H1 (cell line): ENCODE measurements at regions not wholly inside any gene's neighbourhood (a gene's known extent, or its start where the extent isn't known, plus 50 kb on each side); places are given as distances from the start of the nearest gene placed in this dataset.

Source experiments
- CTCF ChIP-seq, 3 experiments: IDR thresholded peaks; 1 replicate in 2 of 3; 2 replicates in 1 of 3; pipeline versions ENCODE4 v1.5.1 to v1.6.1; 2011; ENCODE audit warnings: low read length in 3 of 3, mild to moderate bottlenecking in 3 of 3, inconsistent platforms in 2 of 3, low read depth in 1 of 3, moderate library complexity in 1 of 3; ENCODE audit not compliant: insufficient read depth in 1 of 3; ENCODE audit errors: control extremely low read depth in 1 of 3
- EZH2 ChIP-seq: fragments of 200-600 bp; sonication (generic); IDR thresholded peaks from 2 replicates; pipeline ENCODE4 v1.7.1; 2012; ENCODE audit warnings: low read depth, mild to moderate bottlenecking, moderate library complexity, low read length, inconsistent platforms; ENCODE audit not compliant: severe bottlenecking
- MAFK ChIP-seq: IDR thresholded peaks from 2 replicates; pipeline ENCODE4 v1.6.1; 2012; ENCODE audit warnings: low read depth, mild to moderate bottlenecking, improper control_type of control experiment, low read length
- POLR2A ChIP-seq, 2 experiments: IDR thresholded peaks; 1 replicate in 1 of 2; 2 replicates in 1 of 2; pipeline ENCODE4 v1.6.1; 2011; ENCODE audit warnings: low read depth in 2 of 2, low read length in 2 of 2, mild to moderate bottlenecking in 2 of 2; ENCODE audit errors: control extremely low read depth in 1 of 2
- POLR2AphosphoS5 ChIP-seq: IDR thresholded peaks from 2 replicates; pipeline ENCODE4 v1.6.1; 2011; ENCODE audit warnings: low read depth, low read length
- RXRA ChIP-seq: IDR thresholded peaks from 2 replicates; pipeline ENCODE4 v1.6.1; 2011; ENCODE audit warnings: low read depth, mild to moderate bottlenecking, low read length, moderate library complexity; ENCODE audit not compliant: insufficient read depth
- SIN3A ChIP-seq, 2 experiments: IDR thresholded peaks in 1 of 2; conservative IDR thresholded peaks in 1 of 2; 2 replicates each; pipeline ENCODE4 v1.6.1; 2011 to 2012; ENCODE audit warnings: low read length in 2 of 2, improper control_type of control experiment in 1 of 2, low read depth in 1 of 2, mild to moderate bottlenecking in 1 of 2
- TAF1 ChIP-seq: IDR thresholded peaks from 2 replicates; pipeline ENCODE4 v1.6.1; 2011; ENCODE audit warnings: mild to moderate bottlenecking, low read depth, low read length

GRCh38 chr3:139832998-139833397 is 102.0 kb upstream of the CLSTN2 start:
- TF ChIP-seq EZH2 (no peak), POLR2A (IDR thresholded peaks at IDR 0.05; ENCODE audit: control extremely low read depth in 1 of 2, low read depth in 2 of 2, low read length in 2 of 2) (no peak), TAF1 (no peak), CTCF (IDR thresholded peaks at IDR 0.05; ENCODE audit: control extremely low read depth in 1 of 3, insufficient read depth in 1 of 3, low read depth in 1 of 3, low read length in 3 of 3) (no peak), MAFK (no peak), SIN3A (conservative IDR thresholded peaks at IDR 0.05 in 1 of 2, IDR thresholded peaks at IDR 0.05 in 1 of 2; ENCODE audit: low read depth in 1 of 2, low read length in 2 of 2) (no peak), POLR2AphosphoS5 (no peak), RXRA (no peak)
